Neural progenitor cell (in vitro differentiated cells): ENCODE measurements at regions not wholly inside any gene's neighbourhood (a gene's known extent, or its start where the extent isn't known, plus 50 kb on each side); places are given as distances from the start of the nearest gene placed in this dataset.

ENCODE experiments used
- EZH2 ChIP-seq: fragments of 200-600 bp; sonication (generic); IDR thresholded peaks from 2 replicates; pipeline ENCODE4 v1.6.1; 2017; ENCODE audit warnings: antibody characterized with exemption, mild to moderate bottlenecking, moderate library complexity
- TF ChIP-seq, protein P1 (sequence below): fragments of 200-600 bp; sonication (generic); IDR thresholded peaks from 2 replicates; pipeline ENCODE4 v1.5.1; 2017; ENCODE audit warnings: antibody characterized with exemption, mild to moderate bottlenecking

- no peak for TF ChIP-seq EZH2
- TF ChIP-seq, protein P1, sequence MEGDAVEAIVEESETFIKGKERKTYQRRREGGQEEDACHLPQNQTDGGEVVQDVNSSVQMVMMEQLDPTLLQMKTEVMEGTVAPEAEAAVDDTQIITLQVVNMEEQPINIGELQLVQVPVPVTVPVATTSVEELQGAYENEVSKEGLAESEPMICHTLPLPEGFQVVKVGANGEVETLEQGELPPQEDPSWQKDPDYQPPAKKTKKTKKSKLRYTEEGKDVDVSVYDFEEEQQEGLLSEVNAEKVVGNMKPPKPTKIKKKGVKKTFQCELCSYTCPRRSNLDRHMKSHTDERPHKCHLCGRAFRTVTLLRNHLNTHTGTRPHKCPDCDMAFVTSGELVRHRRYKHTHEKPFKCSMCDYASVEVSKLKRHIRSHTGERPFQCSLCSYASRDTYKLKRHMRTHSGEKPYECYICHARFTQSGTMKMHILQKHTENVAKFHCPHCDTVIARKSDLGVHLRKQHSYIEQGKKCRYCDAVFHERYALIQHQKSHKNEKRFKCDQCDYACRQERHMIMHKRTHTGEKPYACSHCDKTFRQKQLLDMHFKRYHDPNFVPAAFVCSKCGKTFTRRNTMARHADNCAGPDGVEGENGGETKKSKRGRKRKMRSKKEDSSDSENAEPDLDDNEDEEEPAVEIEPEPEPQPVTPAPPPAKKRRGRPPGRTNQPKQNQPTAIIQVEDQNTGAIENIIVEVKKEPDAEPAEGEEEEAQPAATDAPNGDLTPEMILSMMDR = no peak
Measured at GRCh38 chr14:101102875-101103274, 199.4 kb upstream of the RTL1 start.
